Eye (tissue), 1 donor: ENCODE measurements at regions not wholly inside any gene's neighbourhood (a gene's known extent, or its start where the extent isn't known, plus 50 kb on each side); places are given as distances from the start of the nearest gene placed in this dataset.

Experiments
- DNase-seq: peaks from one replicate; pipeline ENCODE4 v3.0.0-alpha.2; 2015

DNA sequence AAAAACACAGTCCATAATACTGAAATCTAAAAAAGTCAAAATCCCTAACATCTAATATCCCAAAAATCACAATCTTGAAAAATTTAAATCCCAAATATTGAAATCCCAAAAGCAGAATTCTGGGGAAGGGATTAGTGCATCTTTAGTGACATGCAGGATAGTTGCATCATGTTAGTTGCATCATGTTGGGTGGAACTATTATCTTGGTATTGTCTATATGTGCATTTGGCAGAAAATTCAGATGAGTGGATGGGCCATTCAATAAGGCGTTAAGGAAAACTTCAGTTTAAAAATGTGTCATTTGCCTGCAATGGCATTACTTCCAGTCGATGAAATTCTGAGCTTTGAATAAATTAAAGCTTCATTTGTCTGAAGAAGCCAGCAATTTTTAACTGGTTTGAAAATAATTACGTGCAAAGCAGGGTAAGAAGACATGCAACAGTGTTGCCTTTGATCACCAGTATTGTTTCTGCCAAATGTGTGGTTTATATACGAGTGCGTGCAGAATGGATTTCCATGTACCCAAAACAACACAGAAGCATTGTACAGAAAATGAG is 221.4 kb upstream of the NFE2L3 start:
- DNase-seq: no peak

DNA sequence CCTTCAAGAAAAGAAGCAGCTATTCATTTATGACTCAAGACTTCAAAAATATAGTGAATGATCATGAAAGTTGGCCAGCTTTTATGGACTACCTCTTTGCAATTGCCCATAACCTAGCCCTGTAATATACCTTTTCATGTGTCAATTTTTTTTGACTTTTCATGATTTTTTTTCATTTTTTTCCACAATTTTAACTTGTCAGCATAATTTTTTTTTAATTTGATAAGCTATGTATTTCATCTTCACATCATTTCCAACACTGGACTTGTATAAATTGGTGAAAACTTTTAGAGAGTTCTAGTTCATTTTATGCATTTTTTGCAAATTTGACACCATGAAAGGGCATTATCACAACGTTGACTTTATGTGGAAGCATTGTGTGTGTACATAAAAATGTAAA is 220.8 kb upstream of the NFE2L3 start:
- DNase-seq: no peak

DNA sequence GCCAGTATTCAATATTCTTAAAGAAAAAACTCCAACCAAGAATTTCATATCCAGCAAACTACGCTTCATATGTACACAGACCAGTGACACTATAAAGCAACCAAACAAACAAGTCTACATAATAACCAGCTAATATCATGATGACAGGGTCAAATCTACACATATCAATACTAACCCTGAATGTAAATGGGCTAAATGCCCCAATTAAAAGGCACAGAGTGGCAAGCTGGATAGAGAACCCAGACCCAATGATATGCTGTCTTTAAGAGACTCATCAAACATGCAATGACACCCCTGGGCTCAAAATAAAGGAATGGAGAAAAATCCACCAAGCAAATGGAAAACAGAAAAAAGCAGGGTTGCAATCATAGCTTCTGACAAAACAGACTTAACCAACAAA is 218.1 kb upstream of the NFE2L3 start:
- DNase-seq: no peak

DNA sequence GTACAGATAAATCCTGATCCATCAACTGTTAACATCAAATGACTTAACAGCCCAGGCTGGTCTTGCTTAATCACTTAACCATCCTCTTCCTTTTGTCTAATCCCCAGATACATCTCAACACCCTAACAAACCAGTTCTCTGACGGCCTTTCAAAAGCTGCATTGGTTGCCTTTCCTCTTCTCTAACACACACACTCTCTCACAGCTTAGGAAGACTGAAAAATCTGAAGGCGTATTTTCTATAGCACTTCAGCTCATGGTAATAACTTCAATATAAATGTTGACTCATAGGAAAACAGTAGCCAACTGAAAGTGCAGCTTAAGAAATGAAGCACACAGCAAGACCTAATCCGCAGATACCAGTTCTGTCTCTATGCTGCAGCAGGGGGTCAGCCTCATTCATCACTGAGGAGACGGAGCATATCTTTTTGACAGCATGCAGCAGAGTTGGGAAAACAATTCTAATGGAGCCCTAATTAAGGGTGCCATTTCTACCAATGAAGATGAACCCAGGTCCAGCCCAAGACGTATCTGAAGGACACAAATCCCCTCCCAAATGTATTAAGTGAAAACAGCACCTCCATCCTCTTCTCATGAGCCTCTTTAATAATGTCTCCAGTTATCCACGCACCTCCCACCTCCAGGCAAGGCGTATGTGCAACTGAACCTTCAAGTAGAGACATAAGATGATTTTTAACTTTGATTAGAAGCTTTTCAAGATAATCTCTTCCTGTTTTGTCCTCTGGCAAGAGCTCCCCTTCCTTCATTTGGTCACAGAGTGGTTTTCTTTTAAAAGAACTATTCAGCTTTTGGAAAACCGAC is 211.7 kb upstream of the NFE2L3 start:
- DNase-seq: peak; percentile 74

- DNase-seq: no peak
Observed at GRCh38 chr7:25944777-25945515, 207.1 kb upstream of the NFE2L3 start.

DNA sequence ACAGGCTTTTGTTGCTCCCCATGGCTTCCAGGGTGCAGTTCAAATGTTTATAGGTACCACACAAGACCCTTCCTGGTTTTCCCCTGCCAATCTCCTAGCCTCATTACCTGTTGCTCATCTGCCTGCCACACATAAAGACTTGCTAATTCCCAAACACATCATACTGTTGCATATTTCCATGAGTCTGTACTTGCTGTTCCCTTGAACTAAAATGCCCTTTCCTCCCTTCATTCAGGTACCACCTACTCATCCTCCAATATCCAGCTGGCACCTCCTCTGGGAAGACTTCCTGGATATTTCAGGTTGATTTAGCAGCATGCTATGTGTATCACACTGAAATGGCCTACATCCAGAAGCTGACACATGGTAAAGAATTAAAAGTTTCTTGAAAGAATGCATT is 206.4 kb upstream of the NFE2L3 start:
- no peak for DNase-seq

- no peak for DNase-seq
Observed at GRCh38 chr7:25946181-25946580, 205.8 kb upstream of the NFE2L3 start.

- DNase-seq: no peak
Observed at GRCh38 chr7:25947669-25948516, 204.1 kb upstream of the NFE2L3 start.

- DNase-seq: peak; percentile 53
Observed at GRCh38 chr7:25949736-25950487, 202.1 kb upstream of the NFE2L3 start.

- DNase-seq: peak; percentile 93
Observed at GRCh38 chr7:25950488-25951413, 201.2 kb upstream of the NFE2L3 start.

- DNase-seq: peak; percentile 82
Observed at GRCh38 chr7:25951414-25952260, 200.4 kb upstream of the NFE2L3 start.

GRCh38 chr7:25952261-25953057 is 199.5 kb upstream of the NFE2L3 start:
- peak; percentile 75 for DNase-seq

- no peak for DNase-seq
Observed at GRCh38 chr7:25953859-25954258, 198.1 kb upstream of the NFE2L3 start.

GRCh38 chr7:25954395-25954794 is 197.6 kb upstream of the NFE2L3 start:
- DNase-seq: no peak

DNA sequence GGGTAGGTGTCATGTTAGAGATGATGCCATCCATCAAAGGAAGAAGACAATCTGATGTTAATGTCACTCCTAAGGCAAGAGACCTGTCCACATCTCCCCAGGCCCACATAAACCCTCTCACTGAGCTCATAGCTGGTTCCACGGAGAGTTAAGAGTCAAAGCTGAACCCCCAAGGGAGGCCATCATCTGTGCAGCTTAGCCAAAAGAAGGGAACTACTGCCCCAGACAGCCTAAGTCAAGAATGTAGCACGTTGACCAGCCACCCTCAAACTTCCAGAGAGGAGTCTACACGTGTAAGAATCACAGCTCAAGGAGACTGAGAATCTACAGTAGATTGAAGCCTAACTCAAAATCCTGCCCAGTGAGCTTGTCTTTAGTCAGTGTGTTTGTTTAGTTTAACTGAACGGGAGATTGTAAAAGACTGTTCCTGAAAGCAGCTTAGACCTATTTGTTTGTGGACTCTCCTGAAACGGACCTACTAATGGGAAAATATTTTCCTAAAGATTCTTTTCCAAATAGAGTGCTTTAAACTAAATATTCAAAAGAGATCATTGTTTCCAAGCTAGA is 192.7 kb upstream of the NFE2L3 start:
- no peak for DNase-seq

DNA sequence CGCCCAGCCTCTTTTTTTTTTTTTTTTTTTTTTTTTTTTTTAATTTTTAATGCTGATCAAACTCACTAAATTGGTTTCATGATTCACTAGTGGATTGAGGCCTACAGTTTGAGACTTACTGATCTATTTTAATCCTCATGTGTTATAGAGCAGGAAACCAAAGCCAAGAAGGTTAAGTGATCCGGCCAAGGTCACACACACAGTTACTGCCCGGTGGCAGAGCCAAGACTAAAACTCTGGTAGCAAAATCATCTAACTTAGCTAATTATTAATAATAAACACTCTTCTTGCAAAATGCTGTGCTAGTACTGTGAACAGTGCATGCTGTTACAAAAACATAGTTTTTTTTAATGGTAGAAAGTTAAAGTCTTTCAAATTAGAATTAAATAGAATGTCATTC is 188.3 kb upstream of the NFE2L3 start:
- no peak for DNase-seq

DNA sequence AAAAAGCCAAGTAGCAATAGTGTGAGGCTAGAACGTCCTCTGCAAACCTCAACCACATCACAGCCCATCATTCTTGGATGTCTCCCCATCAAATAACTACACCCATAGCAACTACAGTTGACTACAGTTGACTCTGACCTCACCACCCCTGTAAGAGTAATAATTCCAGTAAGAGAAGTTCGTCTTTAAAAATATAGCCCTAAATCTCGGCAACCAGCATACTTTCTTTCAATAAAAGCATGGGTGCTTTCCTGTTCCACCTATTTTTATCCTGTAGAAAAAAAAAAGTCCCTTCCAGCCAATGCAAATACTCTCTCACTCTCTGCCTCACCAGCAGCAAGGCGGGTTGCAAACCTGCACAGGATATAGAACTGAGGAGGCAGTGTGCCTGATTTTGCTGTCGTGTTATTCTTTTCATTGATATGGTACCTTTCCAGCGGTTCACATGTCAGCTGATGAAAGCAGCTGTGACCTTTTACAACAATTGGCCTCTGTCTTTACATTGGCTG is 187.5 kb upstream of the NFE2L3 start:
- DNase-seq: no peak

DNA sequence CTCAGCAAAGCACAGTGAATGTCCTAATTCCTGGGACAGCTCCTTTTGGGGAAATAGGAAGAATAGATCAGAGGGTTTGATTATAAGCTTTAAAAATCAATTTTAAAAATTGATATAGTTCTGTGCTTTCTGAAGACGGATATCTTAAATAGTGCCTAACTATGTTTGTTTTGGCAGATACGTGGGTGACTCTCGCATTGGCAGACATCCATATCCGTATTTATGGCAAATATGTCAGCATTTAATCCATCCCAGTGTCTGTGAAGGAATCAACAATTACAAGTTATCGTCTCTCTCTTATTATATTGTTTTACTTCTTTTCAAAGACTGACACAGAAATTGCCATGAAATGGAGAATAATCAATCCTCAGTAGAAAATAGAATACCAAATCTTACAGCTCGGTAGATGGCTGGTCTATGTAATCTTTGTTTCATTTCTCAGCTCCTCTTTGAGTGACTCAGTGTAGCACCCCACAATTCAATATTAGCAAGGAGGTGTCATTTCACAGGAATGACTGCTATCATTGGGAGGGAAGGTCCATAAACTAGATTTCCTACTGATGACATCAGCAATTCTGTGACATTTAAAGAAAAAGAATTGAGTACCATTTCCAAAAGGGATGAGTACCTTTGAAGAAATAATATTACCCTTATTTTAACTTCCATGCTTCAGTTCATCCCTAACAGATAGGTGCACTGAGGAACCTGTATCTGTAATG is 186.4 kb upstream of the NFE2L3 start:
- DNase-seq: no peak
